SK-N-SH treated with all-trans-retinoic acid at 6 μM for 48 hours (cell line): ENCODE measurements at regions not wholly inside any gene's neighbourhood (a gene's known extent, or its start where the extent isn't known, plus 50 kb on each side); places are given as distances from the start of the nearest gene placed in this dataset.

ENCODE experiments used
- ATAC-seq: fragments of 200-7000 bp; cut with Tn5 transposase; 3 replicates; pipeline ENCODE4 v1.9.1; 2020; ENCODE audit warnings: mild to moderate bottlenecking, moderate library complexity
- ARNTL ChIP-seq: fragments of 450-650 bp; formaldehyde crosslinking; IDR thresholded peaks from 2 replicates; pipeline ENCODE4 v1.5.0; 2020; ENCODE audit warnings: low read depth, mild to moderate bottlenecking, moderate library complexity, borderline replicate concordance
- BACH2 ChIP-seq: fragments of 250-450 bp; sonication (Bioruptor Pico); IDR thresholded peaks from 2 replicates; pipeline ENCODE4 v1.9.0; 2021; ENCODE audit warnings: mild to moderate bottlenecking, borderline replicate concordance
- CSDC2 ChIP-seq: fragments of 250-450 bp; sonication (Bioruptor Pico); IDR thresholded peaks from 2 replicates; pipeline ENCODE4 v1.5.0; 2020; ENCODE audit warnings: mild to moderate bottlenecking, moderate library complexity
- ESRRG ChIP-seq: fragments of 250-450 bp; sonication (Bioruptor Pico); IDR thresholded peaks from 2 replicates; pipeline ENCODE4 v1.6.1; 2021; ENCODE audit warnings: mild to moderate bottlenecking
- GLIS3 ChIP-seq: fragments of 250-450 bp; sonication (Bioruptor Pico); IDR thresholded peaks from 2 replicates; pipeline ENCODE4 v1.5.0; 2020; ENCODE audit warnings: mild to moderate bottlenecking, moderate library complexity
- ISL1 ChIP-seq: fragments of 250-450 bp; sonication (Bioruptor Pico); IDR thresholded peaks from 2 replicates; pipeline ENCODE4 v2.1.2; 2022; ENCODE audit warnings: mild to moderate bottlenecking, moderate library complexity
- OSR1 ChIP-seq: fragments of 250-450 bp; sonication (Bioruptor Pico); IDR thresholded peaks from 2 replicates; pipeline ENCODE4 v1.8.0; 2022; ENCODE audit warnings: moderate library complexity, mild to moderate bottlenecking, inconsistent platforms
- RARB ChIP-seq: fragments of 250-450 bp; sonication (Bioruptor Pico); IDR thresholded peaks from 2 replicates; pipeline ENCODE4 v1.8.0; 2021; ENCODE audit warnings: mild to moderate bottlenecking, moderate library complexity
- SNAI2 ChIP-seq: fragments of 250-450 bp; sonication (Bioruptor Pico); IDR thresholded peaks from 2 replicates; pipeline ENCODE4 v1.5.0; 2020; ENCODE audit warnings: mild to moderate bottlenecking, moderate library complexity
- TCF4 ChIP-seq: fragments of 250-450 bp; sonication (Bioruptor Pico); IDR thresholded peaks from 2 replicates; pipeline ENCODE4 v1.8.0; 2021; ENCODE audit warnings: mild to moderate bottlenecking, moderate library complexity, borderline replicate concordance
- TOX ChIP-seq: fragments of 250-450 bp; sonication (Bioruptor Pico); IDR thresholded peaks from 2 replicates; pipeline ENCODE4 v1.8.0; 2021; ENCODE audit warnings: mild to moderate bottlenecking, moderate library complexity, borderline replicate concordance
- ZC3H10 ChIP-seq: fragments of 250-450 bp; sonication (Bioruptor Pico); IDR thresholded peaks from 2 replicates; pipeline ENCODE4 v1.5.1; 2021; ENCODE audit warnings: mild to moderate bottlenecking, moderate library complexity
- ZFP3 ChIP-seq: fragments of 250-450 bp; sonication (Bioruptor Pico); IDR thresholded peaks from 2 replicates; pipeline ENCODE4 v1.5.0; 2020; ENCODE audit warnings: mild to moderate bottlenecking, moderate library complexity
- ZFP30 ChIP-seq: fragments of 450-650 bp; formaldehyde crosslinking; IDR thresholded peaks from 2 replicates; pipeline ENCODE4 v1.5.0; 2022; ENCODE audit warnings: mild to moderate bottlenecking, moderate library complexity
- ZNF565 ChIP-seq: fragments of 450-650 bp; formaldehyde crosslinking; conservative IDR thresholded peaks from 2 replicates; pipeline ENCODE4 v1.5.0; 2020; ENCODE audit warnings: low read depth, mild to moderate bottlenecking, moderate library complexity
- ZNF70 ChIP-seq: fragments of 450-650 bp; formaldehyde crosslinking; IDR thresholded peaks from 2 replicates; pipeline ENCODE4 v1.5.0; 2020; ENCODE audit warnings: mild to moderate bottlenecking, moderate library complexity
- ZNF8 ChIP-seq: fragments of 450-650 bp; formaldehyde crosslinking; IDR thresholded peaks from 2 replicates; pipeline ENCODE4 v1.5.0; 2020; ENCODE audit warnings: mild to moderate bottlenecking, moderate library complexity
- TF ChIP-seq, protein P1 (sequence below): fragments of 250-450 bp; sonication (Bioruptor Pico); IDR thresholded peaks from 2 replicates; pipeline ENCODE4 v1.5.0; 2020; ENCODE audit warnings: mild to moderate bottlenecking, moderate library complexity
- TF ChIP-seq, protein P2 (sequence below): fragments of 250-450 bp; sonication (Bioruptor Pico); IDR thresholded peaks from 2 replicates; pipeline ENCODE4 v1.8.0; 2021; ENCODE audit warnings: low read depth, mild to moderate bottlenecking, moderate library complexity, borderline replicate concordance
- TF ChIP-seq, protein P3 (sequence below): fragments of 250-450 bp; sonication (Bioruptor Pico); IDR thresholded peaks from 2 replicates; pipeline ENCODE4 v1.8.0; 2020; ENCODE audit warnings: mild to moderate bottlenecking, moderate library complexity, borderline replicate concordance
- TF ChIP-seq, protein P4 (sequence below): fragments of 250-450 bp; sonication (Bioruptor Pico); IDR thresholded peaks from 2 replicates; pipeline ENCODE4 v1.5.1; 2020; ENCODE audit warnings: low read depth, mild to moderate bottlenecking, moderate library complexity

DNA sequence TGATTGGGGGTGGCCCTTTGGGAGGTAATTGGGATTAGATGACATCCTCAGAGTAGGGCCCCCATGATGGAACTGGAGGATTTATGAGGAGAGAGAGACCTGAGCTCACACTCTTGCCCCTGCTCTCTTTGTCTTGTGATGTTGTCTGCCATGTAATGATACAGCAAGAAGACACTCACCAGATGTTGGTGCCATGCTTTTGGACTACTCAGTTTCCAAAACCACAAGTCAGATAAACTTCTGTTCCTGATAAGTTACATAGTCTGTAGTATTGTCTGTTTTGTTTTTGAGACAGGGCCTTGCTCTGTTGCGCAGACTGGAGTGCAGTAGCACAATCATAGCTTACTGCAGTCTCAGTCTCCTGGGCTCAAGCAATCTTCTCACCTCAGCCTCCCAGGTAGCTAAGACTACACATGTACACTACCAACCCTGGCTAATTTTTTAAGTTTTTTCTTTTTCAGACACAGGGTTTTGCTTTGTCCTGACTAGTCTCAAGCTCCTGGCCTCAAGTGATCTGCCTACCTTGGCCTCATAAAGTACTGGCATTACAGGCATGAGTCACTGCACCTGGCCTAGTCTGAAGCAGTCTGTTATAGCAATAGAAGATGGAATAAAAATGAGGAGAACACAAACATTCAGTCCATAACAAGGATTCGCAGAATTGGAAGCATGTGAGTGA, 115.0 kb upstream of the GALNT2 start:
- ATAC-seq = no peak
- no peak for TF ChIP-seq SNAI2 (CRISPR knock-in tag)
- no peak for TF ChIP-seq BACH2 (CRISPR knock-in tag)
- no peak for TF ChIP-seq GLIS3 (CRISPR knock-in tag)
- no peak for TF ChIP-seq OSR1 (CRISPR knock-in tag)
- TF ChIP-seq CSDC2 = no peak
- TF ChIP-seq ZFP30 (CRISPR knock-in tag) = no peak
- TF ChIP-seq, protein P1, sequence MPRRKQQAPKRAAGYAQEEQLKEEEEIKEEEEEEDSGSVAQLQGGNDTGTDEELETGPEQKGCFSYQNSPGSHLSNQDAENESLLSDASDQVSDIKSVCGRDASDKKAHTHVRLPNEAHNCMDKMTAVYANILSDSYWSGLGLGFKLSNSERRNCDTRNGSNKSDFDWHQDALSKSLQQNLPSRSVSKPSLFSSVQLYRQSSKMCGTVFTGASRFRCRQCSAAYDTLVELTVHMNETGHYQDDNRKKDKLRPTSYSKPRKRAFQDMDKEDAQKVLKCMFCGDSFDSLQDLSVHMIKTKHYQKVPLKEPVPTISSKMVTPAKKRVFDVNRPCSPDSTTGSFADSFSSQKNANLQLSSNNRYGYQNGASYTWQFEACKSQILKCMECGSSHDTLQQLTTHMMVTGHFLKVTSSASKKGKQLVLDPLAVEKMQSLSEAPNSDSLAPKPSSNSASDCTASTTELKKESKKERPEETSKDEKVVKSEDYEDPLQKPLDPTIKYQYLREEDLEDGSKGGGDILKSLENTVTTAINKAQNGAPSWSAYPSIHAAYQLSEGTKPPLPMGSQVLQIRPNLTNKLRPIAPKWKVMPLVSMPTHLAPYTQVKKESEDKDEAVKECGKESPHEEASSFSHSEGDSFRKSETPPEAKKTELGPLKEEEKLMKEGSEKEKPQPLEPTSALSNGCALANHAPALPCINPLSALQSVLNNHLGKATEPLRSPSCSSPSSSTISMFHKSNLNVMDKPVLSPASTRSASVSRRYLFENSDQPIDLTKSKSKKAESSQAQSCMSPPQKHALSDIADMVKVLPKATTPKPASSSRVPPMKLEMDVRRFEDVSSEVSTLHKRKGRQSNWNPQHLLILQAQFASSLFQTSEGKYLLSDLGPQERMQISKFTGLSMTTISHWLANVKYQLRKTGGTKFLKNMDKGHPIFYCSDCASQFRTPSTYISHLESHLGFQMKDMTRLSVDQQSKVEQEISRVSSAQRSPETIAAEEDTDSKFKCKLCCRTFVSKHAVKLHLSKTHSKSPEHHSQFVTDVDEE = no peak
- TF ChIP-seq ESRRG (CRISPR knock-in tag) = no peak
- TF ChIP-seq ZC3H10 (CRISPR knock-in tag) = no peak
- no peak for TF ChIP-seq RARB (CRISPR knock-in tag)
- TF ChIP-seq ISL1 (CRISPR knock-in tag) = no peak
- TF ChIP-seq, protein P2, sequence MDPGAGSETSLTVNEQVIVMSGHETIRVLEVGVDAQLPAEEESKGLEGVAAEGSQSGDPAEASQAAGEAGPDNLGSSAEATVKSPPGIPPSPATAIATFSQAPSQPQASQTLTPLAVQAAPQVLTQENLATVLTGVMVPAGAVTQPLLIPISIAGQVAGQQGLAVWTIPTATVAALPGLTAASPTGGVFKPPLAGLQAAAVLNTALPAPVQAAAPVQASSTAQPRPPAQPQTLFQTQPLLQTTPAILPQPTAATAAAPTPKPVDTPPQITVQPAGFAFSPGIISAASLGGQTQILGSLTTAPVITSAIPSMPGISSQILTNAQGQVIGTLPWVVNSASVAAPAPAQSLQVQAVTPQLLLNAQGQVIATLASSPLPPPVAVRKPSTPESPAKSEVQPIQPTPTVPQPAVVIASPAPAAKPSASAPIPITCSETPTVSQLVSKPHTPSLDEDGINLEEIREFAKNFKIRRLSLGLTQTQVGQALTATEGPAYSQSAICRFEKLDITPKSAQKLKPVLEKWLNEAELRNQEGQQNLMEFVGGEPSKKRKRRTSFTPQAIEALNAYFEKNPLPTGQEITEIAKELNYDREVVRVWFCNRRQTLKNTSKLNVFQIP = no peak
- TF ChIP-seq, protein P3, sequence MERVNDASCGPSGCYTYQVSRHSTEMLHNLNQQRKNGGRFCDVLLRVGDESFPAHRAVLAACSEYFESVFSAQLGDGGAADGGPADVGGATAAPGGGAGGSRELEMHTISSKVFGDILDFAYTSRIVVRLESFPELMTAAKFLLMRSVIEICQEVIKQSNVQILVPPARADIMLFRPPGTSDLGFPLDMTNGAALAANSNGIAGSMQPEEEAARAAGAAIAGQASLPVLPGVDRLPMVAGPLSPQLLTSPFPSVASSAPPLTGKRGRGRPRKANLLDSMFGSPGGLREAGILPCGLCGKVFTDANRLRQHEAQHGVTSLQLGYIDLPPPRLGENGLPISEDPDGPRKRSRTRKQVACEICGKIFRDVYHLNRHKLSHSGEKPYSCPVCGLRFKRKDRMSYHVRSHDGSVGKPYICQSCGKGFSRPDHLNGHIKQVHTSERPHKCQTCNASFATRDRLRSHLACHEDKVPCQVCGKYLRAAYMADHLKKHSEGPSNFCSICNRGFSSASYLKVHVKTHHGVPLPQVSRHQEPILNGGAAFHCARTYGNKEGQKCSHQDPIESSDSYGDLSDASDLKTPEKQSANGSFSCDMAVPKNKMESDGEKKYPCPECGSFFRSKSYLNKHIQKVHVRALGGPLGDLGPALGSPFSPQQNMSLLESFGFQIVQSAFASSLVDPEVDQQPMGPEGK (CRISPR knock-in tag) = no peak
- TF ChIP-seq ARNTL (CRISPR knock-in tag) = no peak
- no peak for TF ChIP-seq ZFP3
- TF ChIP-seq ZNF70 (CRISPR knock-in tag) = no peak
- TF ChIP-seq, protein P4, sequence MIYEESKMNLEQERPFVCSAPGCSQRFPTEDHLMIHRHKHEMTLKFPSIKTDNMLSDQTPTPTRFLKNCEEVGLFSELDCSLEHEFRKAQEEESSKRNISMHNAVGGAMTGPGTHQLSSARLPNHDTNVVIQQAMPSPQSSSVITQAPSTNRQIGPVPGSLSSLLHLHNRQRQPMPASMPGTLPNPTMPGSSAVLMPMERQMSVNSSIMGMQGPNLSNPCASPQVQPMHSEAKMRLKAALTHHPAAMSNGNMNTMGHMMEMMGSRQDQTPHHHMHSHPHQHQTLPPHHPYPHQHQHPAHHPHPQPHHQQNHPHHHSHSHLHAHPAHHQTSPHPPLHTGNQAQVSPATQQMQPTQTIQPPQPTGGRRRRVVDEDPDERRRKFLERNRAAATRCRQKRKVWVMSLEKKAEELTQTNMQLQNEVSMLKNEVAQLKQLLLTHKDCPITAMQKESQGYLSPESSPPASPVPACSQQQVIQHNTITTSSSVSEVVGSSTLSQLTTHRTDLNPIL (CRISPR knock-in tag) = no peak
- no peak for TF ChIP-seq ZNF8 (CRISPR knock-in tag)

DNA sequence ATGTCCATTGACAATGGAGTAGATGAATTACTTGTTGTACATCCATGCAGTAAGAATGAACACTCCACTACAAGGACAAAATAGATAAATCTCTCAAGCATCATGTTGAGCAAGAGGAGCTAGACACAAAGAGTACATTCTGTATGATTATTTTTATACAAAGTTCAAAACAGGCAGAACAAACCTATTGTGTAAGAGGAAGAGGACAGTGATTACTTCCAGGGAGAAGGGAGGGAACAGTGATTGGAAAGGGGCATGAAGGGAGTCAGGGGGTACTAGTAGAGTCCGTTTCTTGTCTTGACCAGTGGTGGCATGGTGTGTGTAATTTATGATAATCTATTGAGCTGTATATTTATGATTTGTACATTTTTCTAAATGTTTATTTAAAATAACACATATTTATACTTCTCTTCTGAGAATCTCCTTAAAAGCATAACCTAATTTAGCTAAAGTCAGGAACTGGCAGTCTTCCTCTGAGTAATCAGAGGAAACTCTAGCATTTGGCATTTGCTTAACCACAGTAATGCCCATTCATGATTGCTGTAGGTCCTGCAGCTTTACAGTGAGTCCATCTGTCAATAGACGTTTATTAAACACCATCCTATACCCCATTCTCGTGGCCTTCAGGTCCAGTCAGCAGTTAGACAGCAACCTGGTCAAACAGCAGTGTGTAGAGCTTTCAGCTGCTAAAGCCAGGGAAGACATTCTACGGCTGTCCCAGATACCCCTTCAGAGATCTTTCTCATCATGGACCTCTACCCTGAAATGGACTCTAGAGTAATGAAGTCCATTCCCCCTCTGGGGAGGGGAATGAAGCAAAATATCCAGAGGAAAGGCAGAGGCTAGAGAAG, 114.1 kb upstream of the GALNT2 start:
- no peak for ATAC-seq
- TF ChIP-seq RARB (CRISPR knock-in tag) = no peak

DNA sequence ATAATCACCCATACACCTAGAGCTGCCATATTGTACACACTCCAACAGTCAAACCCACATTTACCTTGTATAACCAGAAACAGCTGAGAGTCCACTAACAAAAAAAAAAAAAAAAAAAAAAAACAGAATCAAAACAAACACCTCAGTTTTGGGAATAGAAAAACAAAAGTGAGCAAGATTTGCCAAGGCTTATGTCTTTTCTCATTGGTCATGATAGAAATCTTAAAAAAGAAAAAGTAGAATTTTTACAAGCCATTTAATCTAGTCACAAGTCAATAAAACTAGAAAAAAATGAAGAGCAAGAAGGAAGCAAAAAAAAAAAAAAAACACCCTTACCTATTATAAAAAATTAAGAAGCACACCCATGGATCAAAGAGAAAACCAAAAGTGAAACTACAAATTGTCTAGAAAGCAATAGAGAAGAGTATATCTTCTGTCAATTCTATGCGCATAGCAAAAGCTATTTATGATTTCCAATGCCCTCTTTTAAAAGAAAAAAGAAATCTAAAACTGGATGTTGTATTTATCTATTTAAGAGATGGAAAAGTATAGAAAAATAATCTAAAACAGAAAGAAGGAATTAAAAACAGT, 113.2 kb upstream of the GALNT2 start:
- TF ChIP-seq, protein P3 (CRISPR knock-in tag) = no peak
- TF ChIP-seq ISL1 (CRISPR knock-in tag) (no peak), BACH2 (CRISPR knock-in tag) (no peak), TCF4 (no peak), ESRRG (CRISPR knock-in tag) (no peak), TOX (no peak), GLIS3 (CRISPR knock-in tag) (no peak), ZFP3 (no peak), CSDC2 (no peak), ARNTL (CRISPR knock-in tag) (no peak), SNAI2 (CRISPR knock-in tag) (no peak), ZNF565 (no peak)
- TF ChIP-seq, protein P4 (CRISPR knock-in tag) = no peak
- ATAC-seq = no peak
